B cell (primary cell): ENCODE measurements at regions not wholly inside any gene's neighbourhood (a gene's known extent, or its start where the extent isn't known, plus 50 kb on each side); places are given as distances from the start of the nearest gene placed in this dataset.

Experiments
- EZH2 ChIP-seq: IDR thresholded peaks from 2 replicates; pipeline ENCODE4 v1.6.1; 2012; ENCODE audit warnings: borderline replicate concordance, low read depth, mild to moderate bottlenecking, moderate library complexity, low read length; ENCODE audit not compliant: insufficient read depth, poor library complexity, severe bottlenecking
- TF ChIP-seq, protein P1 (sequence below): fragments of 200-600 bp; IDR thresholded peaks from one replicate; pipeline ENCODE4 v1.8.0; 2022; ENCODE audit warnings: antibody characterized with exemption, mild to moderate bottlenecking

DNA sequence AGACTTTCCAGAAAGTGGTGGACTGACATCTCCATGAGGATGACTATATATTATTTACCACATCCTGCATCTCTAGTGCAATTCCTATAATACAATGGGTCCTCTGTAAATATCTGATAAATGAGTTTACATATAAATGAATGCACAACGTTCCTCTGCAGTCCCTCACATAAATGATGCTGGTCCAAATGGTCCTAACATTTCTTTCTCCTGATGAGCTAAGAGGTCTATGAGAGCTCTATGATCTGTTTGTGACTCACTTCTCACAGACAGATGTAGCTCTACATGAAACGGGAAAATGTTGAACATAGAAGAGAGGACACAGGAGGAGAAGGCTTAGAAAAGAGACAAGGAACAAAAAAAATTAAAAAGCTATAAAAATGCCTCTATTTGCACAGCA, 201.2 kb upstream of the PIK3C3 start:
- TF ChIP-seq, protein P1, sequence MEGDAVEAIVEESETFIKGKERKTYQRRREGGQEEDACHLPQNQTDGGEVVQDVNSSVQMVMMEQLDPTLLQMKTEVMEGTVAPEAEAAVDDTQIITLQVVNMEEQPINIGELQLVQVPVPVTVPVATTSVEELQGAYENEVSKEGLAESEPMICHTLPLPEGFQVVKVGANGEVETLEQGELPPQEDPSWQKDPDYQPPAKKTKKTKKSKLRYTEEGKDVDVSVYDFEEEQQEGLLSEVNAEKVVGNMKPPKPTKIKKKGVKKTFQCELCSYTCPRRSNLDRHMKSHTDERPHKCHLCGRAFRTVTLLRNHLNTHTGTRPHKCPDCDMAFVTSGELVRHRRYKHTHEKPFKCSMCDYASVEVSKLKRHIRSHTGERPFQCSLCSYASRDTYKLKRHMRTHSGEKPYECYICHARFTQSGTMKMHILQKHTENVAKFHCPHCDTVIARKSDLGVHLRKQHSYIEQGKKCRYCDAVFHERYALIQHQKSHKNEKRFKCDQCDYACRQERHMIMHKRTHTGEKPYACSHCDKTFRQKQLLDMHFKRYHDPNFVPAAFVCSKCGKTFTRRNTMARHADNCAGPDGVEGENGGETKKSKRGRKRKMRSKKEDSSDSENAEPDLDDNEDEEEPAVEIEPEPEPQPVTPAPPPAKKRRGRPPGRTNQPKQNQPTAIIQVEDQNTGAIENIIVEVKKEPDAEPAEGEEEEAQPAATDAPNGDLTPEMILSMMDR = no peak
- no peak for TF ChIP-seq EZH2
